Nucleus accumbens (tissue), 56 donors: ENCODE measurements at regions not wholly inside any gene's neighbourhood (a gene's known extent, or its start where the extent isn't known, plus 50 kb on each side); places are given as distances from the start of the nearest gene placed in this dataset.

Source experiments
- DNase-seq, 56 donors: peaks; one replicate each; lab custom pipeline; 2025; lab: John Stamatoyannopoulos, UW

DNA sequence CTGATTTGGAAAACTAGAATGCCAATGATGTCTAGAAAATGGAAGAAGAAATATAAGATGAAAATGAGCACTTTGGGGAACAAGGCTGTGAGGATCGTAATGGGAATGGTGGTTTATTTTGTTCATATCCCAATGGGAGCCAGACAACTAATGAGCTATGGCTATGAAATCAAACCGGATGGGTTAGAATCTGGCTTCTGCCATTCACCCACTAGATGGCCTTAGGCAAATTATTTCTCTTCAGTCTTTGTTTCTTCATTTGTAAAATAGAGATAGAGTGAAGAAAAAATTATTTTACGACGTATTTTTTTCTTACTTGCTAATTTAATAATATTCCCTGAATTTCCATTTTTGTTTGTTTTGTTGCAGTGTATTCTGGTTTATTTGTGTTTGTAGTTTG is 572.1 kb upstream of the IGFBP3 start:
- no peak for DNase-seq

GRCh38 chr7:46492466-46492865 is 571.4 kb upstream of the IGFBP3 start:
- no peak for DNase-seq

DNA sequence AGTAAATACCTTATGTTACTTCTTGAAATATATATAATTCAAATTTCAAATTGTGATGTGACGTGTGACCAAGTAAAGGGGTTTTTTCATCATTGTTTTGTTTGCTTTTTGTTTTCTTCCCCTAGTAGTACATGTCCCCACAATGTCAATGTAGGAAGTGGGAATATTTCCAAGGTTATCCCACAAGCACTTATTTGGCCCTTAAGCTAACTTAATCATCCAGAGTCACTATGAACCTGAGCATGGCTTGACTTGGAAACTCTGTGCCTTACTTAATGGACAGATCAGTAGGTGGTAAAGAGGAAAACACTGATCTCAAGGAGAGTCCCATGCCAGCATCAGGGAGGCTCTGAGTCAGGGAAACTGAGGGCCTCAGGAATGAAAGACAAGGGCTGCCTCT is 569.3 kb upstream of the IGFBP3 start:
- DNase-seq = no peak

- DNase-seq = no peak
These were observed 568.0 kb upstream of the IGFBP3 start for GRCh38 chr7:46489106-46489505.

GRCh38 chr7:46488607-46489006 is 567.5 kb upstream of the IGFBP3 start:
- DNase-seq = no peak

DNA sequence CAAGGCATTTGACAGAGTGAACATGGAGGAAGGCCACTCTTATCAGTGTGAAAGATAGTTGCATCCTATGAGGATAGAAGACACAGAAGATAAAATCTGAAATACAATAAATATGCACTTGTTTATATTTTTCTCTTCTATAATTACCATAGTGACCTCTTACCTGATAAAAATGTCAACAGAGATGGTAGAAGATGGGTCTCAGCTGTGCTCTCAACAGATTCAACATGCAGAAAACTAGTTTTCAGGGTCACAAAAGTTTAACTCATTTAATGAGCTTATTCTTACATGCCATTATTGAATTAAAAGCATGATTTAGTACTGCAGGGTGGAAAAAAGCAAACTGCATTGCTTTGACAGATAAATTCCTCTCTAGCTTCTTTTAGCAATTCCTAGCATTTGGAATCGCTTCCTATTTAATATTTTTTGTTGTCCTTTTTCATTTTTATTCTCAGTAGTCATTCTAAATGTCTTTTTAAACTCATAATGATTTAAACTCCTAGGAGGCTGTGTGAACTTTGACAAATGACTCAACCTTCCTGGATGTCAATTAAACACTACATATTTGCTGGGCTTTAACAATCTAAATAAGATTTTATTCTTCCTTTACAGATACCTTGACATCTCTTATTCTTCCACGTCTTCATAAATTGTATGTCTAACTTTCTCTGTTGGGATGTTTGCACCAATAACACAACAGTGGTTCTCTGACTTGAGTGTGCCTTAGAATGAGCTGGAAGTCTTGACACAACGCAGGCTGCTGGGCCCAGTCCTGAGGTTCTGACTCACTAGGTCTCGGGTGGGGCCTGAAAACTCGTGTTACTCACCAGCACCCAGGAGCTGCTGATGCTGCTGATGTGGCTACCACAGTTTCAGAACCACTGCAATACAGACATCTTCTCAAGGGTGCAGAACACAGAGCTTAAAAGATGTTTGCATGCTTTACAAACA is 565.5 kb upstream of the IGFBP3 start:
- DNase-seq = no peak

- no peak for DNase-seq
These were observed 564.5 kb upstream of the IGFBP3 start for GRCh38 chr7:46485481-46486065.

DNA sequence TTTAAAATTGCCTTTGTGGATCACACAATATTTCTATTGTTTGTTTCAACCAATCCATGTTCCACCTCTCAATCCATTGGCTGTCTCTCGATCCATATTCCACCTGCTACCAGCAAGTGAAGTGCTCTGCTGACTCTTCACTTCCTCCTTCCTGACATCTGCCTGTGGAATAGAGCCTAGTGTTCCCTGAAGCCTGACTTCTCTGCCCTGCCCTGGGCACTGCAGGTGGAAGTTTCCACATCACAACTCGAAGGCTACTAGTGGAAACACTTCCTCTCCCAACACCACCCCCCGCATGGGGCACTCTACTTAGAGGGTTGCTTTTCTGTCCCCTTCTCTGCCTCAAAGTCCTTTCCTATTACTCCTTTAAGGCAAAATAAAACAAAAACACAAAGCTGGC is 563.8 kb upstream of the IGFBP3 start:
- no peak for DNase-seq

GRCh38 chr7:46480619-46481018 is 559.5 kb upstream of the IGFBP3 start:
- DNase-seq = no peak

GRCh38 chr7:46479680-46480079 is 558.6 kb upstream of the IGFBP3 start:
- DNase-seq = no peak

DNA sequence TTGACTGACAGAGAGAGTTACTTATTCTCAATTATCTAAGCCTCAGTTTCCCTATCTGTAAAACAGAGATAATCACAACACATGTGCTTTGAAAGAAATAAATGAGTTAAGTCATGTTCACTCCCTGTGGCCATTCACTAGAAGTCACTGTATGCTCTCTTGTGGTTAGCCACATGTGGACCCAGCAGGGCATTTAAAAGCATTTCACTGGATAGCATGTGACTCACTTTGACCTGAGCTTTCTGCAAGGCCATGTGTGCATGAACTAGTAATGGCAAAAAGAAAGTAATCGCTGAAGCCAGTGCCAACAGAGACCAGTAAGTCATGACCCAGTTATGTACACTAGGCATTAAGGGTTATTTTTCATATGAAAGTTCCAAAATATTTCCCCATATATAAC is 557.0 kb upstream of the IGFBP3 start:
- no peak for DNase-seq

GRCh38 chr7:46468753-46469356 is 547.8 kb upstream of the IGFBP3 start:
- DNase-seq = no peak

DNA sequence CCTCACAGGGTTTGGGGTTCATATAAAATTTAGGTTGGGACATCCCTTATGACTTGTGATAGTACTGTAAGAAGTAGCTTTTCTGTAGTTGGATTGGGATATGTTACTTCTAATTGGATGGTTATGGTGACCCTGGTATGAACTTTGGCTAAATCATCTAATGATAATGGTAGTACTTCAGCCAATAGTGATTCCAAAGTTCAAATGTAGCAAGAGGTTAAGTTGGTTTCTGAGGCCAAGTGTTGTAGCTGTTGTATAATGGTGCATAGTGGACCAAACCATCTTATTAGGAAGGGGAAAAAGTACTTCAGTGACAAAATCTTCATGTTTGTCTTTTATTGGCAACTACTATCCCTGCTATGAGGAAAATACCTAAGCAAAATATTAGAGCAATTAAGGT is 542.1 kb upstream of the IGFBP3 start:
- no peak for DNase-seq

DNA sequence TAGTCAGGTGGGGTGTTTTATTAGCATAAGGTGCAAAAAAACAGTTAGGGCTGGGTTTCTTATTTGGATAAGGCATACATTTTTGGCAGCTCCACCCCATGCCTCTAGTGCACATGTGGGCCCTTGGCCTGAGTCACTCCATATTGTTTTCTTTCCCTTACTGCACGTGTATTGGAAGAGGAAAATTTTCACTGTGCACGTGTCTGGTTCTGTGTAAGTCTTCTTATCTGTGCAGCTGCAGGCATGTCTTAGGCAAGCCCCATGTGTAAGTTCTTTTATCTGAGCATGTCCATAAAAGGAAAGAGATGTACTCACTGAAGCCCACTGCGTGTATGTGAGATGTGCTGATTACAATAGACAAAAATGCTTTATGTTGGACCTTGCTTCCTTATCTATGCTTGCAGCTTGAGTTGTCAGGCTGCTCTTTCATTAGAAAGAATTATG is 540.3 kb upstream of the IGFBP3 start:
- DNase-seq = no peak

- no peak for DNase-seq
These were observed 538.9 kb upstream of the IGFBP3 start for GRCh38 chr7:46459942-46460341.

- no peak for DNase-seq
These were observed 533.7 kb upstream of the IGFBP3 start for GRCh38 chr7:46454816-46455215.

DNA sequence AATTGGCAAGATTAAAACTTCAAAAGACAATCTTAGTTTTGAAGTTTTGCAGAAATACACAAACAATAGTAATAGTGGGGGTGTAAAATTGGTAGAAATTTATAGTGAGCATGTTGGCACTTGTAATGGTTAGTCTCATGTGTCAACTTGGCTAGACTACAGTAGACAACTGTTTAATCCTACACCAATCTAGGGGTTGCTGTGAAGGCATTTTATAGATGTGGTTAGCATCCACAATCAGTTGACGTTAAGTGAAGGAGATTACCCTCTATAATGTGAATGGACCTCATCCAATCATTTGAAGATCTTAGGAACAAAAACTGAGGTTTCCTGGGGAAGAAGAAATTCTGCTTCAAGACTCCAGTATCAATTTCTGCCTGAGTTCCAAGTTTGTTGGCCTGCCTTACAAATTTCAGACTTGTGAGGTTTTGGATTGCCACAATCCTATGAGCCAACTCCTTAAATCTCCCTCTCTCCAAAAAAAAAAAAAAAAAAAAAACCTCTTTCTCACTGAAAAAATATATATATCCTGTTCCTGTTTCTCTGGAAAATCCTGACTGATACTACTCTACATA is 531.6 kb upstream of the IGFBP3 start:
- no peak for DNase-seq

DNA sequence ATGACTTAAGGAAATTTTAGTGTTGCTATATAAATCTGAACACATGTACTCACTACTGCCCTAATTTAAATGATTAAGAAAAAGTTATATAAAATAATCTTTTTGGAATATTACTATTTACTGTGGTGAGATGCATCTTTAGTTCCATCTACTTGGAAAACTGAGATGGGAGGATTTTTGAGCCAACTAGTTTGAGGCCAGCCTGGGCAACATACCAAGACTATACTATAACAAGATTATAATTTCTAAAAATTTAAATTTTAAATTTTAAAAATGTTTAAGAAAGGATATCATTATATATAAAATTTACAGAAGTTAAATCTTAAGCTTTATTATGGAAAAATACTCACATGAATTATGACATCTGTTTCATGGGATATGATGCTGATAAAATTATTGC is 530.8 kb upstream of the IGFBP3 start:
- DNase-seq = no peak

DNA sequence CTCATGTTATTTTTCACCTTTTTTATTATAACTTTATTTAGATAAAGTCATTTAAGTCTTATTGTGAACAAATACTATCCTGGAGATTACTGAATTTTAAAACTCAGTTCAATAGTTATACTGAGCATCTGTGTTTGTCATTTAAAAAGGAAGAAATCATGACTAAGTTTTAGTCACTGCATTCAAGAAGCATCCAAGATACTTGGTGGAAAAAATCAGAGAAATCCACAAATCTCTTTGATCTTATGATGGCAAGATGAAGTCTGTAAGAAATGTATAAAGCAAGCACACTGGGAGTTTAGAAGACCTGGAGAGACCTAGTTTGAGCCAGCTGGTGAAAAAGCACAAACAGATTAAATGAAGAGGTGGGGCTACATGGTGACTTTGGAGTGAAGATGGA is 529.8 kb upstream of the IGFBP3 start:
- DNase-seq = no peak

- DNase-seq = no peak
These were observed 529.4 kb upstream of the IGFBP3 start for GRCh38 chr7:46450425-46450824.

- no peak for DNase-seq
These were observed 528.7 kb upstream of the IGFBP3 start for GRCh38 chr7:46449743-46450142.
